NCI-H2029 (cell line): ENCODE measurements at regions not wholly inside any gene's neighbourhood (a gene's known extent, or its start where the extent isn't known, plus 50 kb on each side); places are given as distances from the start of the nearest gene placed in this dataset.
"Not testable (repeated sequence)": the region's sequence is repeated elsewhere in the genome, so short reads cannot be mapped to it uniquely, and the experiment has no call there.

Experiments
- DNase-seq: peaks from one replicate; lab custom pipeline; 2025; lab: John Stamatoyannopoulos, UW

DNA sequence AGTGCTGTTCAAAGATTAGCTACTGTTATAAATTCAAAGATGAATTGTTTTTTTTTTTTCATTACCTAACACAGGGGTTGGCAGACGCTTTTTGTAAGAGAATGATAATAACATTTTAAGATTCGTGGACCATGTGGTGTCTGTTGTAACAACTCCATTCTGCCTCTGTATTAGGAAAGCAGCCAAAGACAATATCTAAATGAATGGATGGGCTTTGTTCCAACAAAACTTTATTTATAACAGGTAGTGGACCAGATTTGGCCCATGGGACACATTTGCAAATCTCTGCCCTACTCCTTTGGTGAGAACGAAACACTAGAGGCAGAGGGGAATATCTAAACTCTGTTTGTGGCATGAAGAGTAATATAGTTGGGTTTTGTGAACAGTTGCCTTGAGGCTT is 83.6 kb upstream of the BLID start:
- DNase-seq, result no peak

DNA sequence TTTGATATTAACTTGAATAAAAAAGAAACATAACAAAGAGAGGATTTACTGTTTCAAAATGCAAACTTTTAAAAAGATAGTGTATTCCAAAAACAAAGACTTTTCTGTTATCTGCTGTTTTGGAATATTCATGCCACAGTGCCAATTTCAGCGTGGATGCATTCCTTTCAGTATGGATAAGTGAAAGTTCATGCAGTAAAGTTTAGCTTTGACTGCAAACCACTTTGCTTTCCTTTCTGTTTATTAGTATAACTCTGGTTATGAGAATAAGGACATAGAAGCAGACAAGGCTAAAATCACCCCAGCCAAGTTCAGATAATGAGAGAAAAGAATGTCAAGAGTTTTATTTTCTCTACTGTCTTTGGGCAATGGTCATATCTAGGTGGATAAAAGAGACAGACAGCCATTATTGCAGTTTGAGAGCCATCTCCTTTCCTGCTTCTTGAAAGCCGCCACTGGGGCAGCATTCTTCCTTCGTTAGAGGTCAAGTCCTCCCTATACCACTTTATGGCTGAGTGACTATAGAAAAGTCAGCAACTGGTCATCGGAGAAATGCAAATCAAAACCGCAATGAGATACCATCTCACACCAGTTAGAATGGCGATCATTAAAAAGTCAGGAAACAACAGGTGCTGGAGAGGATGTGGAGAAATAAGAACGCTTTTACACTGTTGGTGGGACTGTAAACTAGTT is 82.4 kb upstream of the BLID start:
- DNase-seq, result no peak

DNA sequence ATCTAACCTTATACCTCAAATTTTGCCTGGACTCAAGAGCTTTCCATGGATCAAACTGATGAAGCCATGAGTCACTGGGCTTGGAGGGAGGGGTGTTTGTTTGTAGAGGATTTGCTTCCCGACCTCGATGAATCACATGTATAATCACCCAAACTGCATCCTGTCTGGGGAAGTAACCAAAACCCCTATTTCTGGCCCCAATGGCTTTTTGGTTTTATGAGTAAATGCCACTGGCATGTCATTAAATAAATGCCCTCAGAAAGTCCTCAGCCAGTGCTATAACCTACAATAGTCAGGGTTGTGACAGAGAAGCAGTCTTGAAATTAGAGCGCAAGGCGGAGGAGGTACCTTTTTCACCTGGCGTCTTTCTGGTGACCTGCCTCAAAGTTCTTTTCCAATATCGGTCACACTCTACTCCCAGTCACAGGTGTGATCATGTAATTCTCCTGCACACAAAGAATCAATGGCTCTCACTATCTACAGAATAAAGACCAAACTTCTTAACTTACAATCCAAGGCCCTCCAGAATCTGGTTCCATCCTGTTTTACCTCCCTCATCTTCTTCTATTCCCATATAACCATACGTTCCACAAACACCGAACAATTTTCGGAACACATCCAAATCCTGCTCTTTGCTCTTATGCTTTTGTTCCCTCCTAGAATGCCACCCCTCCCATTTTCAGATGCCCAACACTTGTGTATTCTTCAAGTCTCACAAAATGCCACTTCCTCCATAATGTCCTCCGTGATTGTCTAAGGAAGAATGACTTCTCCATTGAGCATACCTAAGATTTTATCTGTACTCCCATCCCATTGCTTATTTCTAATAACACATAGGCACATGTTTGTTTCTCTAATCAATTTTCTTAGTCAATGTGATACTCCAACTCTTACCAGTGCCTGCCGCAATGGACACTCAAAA is 81.3 kb upstream of the BLID start:
- DNase-seq, result no peak

GRCh38 chr11:122195790-122196189 is 79.8 kb upstream of the BLID start:
- DNase-seq, result no peak

GRCh38 chr11:122193881-122194480 is 78.0 kb upstream of the BLID start:
- not testable (repeated sequence) for DNase-seq

DNA sequence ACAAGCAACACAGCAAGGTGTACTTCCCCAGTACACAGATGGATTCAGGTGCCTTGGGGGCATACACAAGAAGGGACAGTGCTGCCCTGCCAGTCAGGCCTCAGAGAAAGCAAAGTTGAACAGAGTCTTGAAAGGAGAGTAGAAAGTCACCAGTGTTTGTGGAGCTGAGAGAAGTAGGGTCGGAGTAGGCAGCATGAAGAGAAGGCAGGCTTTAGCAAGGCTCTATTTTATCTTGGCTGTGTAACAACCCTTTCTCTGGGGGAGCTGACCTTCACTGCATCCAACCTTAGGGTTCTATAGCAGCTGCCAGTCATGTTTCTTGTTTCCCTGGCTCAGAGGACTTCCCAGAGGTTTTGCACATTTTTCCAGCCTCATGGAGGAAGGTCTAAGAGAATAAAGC is 77.4 kb upstream of the BLID start:
- no peak for DNase-seq

GRCh38 chr11:122192634-122193255 is 76.7 kb upstream of the BLID start:
- DNase-seq, result no peak

DNA sequence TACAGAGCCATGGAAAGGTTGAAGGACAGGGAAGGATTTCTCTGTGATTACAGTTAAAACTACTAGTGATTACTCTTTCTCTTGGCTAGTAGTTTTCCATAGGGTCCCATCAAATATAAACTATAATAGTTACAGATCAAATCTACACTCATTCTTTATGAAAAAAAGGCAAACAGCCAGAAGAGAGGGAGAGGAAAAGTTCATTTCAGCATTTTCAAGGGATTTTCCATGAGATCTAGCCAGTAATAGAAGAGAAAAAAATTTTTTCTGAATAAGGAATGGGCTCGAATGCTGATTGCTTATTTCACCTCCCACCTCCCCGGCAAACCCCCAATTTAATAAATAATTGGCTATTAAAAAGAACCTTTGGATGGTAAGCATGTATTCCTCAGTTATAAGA is 74.8 kb upstream of the BLID start:
- DNase-seq, result no peak

DNA sequence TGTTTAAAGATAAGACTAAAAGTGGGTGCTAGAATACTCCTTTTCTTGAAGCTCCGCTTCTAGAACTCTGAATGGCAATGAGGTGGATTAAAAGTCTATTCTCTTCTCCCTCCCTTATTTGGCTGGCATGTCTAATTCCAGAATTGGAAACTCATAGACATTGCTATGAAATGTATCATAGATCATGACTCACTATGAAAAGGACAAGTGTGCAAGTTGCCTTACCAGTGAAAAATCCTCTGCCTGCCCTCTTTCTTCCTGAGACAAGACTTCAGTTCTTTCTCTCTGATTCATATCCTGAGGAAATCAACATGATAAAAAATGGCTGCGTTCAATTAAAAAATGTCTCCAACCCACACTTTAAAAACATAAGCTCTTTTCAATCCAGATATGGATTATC is 73.2 kb upstream of the BLID start:
- DNase-seq, result no peak

DNA sequence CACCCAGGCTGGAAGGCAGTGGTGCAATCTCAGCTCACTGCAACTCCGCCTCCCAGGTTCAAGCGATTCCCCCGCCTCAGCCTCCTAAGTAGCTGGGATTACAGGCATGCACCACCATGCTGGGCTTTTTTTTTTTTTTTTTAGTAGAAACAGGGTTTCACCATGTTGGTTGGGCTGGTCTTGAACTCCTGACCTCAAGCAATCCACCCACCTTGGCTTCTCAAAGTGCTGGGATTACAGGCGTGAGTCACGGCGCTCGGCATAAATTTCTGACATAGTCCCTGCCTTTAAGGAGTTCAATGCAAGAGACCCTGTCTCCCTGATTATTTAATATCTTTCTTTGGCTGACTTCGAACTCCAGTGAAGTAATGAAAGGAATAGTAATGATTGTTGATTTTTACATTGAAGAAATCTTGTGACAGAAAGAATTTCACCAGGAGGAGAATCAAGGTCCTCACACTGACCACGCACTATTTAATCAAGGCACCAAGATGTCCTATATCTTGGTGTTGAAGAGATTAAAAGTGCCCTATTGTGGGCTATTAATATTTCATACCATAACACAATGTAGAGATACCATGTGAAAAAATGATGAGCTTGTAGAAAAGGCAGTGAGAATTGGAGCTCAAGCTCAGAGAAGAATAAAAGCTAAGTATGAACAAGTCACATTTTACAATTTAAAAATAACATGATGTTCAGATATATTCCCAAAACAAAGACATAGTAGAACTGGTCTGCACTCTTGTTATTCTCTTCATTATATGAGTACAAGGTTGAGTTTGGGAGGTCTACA is 71.6 kb upstream of the BLID start:
- DNase-seq, result no peak

GRCh38 chr11:122186439-122187080 is 70.5 kb upstream of the BLID start:
- no peak for DNase-seq

DNA sequence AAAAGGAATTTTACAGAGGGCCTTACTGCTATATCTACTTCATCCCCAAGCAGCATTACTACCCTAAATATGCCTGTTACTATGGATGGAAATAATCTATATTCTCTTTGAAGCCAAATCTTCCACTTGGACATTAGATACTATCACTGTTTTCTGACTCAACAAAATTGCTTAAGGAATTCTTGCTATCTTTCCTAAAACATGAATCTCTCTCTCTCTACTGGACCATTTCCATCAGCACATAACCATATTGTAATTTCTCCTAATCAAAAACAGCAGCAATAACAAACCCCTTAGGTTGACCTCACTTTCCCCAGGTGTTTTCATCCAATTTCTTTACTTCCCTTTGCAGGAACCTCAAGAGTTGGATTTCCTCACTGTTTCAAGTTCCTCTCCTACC is 67.9 kb upstream of the BLID start:
- DNase-seq, result no peak

DNA sequence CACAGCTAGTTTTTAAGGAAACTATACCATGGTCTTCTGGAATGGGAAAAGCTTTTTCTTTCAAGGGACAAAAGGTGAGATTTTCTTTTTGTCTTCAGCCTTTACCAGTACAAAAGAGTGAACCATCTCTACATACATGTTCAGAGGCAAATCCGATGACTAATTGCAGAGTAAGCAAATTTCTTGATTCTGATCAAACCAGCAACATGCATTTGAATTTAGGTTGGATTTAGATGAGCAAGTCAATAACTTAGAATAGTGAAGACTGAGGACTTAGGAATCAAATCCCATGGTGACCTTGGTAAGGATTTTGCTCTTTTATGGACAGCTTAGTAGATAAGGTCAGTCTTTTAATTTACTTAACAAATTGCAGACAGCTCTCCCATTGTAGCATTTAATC is 65.9 kb upstream of the BLID start:
- DNase-seq, result no peak

DNA sequence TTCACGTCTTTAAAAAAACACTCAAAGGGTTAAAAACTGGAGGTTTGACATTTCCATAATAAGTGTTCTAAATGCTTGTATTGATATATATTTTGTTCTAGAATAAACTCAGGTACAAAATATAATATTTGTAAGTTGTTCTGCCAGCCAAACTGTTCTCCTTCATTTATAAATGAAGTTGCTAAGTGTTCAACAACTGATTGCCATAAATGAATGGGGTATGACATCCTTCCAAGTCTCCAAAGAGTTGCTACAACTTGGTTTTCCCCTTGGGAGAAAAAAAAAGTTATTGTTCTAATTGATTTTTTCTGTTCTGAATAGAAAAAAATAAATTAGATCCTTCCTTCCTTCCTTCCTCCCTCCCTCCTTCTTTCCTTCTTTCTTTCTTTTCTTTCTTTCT is 65.4 kb upstream of the BLID start:
- no peak for DNase-seq

GRCh38 chr11:122179961-122180834 is 64.2 kb upstream of the BLID start:
- no peak for DNase-seq

DNA sequence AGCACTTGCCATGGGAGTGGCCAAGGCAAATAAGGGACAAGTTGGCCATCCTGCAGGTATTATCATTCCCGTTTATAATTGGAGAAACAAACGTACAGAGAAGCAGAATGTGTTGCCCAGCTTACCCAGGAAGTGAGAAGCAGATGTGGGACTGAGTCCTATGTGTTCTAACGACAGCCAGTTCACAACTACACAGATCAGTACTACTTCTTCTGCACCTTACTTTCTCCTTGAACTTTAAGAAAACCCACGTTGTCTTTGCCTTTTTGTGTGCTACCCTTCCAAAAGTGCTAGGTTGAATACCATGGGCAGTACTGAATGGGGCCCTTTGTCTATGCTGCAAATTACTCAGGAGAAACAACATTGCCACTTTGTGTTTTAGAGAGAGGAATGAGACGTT is 62.8 kb upstream of the BLID start:
- DNase-seq, result no peak

DNA sequence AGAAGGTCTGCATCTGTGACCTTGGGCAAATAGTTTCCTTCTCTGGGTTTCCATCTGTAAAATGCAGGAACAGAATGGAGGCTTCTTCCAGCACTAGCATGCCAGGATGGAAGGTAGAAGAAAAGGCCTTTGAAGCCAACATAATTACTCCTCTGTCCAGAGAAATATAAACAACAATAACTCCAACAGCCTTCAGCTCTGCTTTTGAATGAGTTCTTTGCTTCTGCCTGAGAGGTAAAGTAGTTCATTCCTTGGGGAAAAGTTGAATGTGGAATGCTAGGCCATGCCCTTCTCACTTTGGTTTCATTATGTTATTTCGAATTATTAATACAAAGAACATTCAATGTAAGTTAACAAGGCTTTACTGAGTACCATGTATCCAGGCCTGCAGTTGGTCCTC is 61.2 kb upstream of the BLID start:
- DNase-seq, result no peak

DNA sequence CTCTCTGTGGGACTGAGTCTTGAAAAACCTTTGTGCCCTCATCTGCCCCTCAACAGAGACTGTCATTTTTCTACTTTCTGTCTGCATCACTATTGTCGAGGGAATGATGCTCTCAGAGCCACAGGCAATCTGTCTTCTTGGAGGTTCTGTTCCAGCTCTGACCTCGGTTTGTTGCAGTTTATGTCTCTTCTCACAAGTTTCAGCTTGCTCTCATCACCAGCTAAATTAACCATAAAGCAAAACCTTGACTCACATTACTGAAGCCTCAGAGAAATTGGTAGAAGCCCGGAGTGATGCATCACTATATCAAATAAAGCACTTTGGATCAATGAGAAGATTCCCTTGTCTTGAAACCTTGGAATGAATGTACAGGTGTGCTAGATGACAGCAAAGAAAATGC is 60.6 kb upstream of the BLID start:
- DNase-seq, result no peak

DNA sequence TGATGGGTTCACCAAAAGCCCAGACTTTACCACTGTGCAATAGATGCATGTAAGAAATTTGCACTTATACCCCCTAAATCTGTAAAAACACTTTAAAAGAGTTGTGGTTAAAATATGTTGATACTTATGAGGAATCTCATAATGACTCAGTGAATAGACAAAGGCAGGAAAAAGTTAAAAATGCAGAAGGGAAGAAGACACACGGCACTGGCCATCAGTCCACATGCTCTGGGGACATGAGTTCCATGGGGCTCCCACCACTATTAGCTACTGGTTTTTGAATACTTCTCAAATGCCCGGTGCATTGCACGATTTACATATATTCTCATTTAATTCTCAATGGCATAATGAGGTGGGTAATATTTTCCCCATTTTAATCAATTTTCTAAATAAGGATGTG is 59.3 kb upstream of the BLID start:
- no peak for DNase-seq

DNA sequence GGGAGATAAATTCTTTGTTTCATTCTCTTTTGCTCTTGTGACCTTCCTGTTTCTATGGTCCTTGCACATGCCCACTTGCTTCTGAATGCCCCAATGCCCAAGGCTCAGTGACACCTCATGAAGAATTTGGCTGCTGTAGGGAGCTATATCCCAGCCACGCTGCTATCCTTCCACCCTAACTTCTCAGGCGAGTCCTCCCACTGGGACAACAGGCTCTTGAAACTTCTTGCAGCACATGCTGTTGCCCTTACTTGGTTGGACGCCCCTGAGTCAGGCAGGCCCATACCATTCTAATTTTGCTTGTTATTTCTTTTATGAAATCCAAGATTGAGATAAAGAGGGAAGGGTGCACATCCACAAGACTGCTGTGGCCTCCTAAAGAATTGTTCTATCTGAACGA is 57.6 kb upstream of the BLID start:
- DNase-seq, result no peak
